Keratinocyte (primary cell): ENCODE measurements at regions not wholly inside any gene's neighbourhood (a gene's known extent, or its start where the extent isn't known, plus 50 kb on each side); places are given as distances from the start of the nearest gene placed in this dataset.

Experiments
- DNase-seq: peaks from one replicate; pipeline ENCODE4 v3.0.0-alpha.2; 2011; ENCODE audit warnings: low read depth, missing footprints, low spot score
- FAIRE-seq: peaks from 2 replicates; lab custom pipeline; 2011; peaks lifted over from hg19 to GRCh38; lab: Jason Lieb, UNC
- H2AFZ ChIP-seq: 2 replicates; pipeline ENCODE4 v1.6.0; 2012; ENCODE audit warnings: low read length, control low read depth, inconsistent platforms; ENCODE audit not compliant: control insufficient read depth
- H3K27ac ChIP-seq: 2 replicates; pipeline ENCODE4 v1.5.1; 2011; ENCODE audit warnings: low read length; ENCODE audit not compliant: control insufficient read depth, insufficient read depth
- H3K27me3 ChIP-seq: 3 replicates; pipeline ENCODE4 v1.6.0; 2011; ENCODE audit warnings: low read length; ENCODE audit not compliant: control insufficient read depth, insufficient read depth; ENCODE audit errors: extremely low read depth
- H3K36me3 ChIP-seq, 2 experiments: 2 replicates in 1 of 2; 3 replicates in 1 of 2; pipeline ENCODE4 v1.5.1; 2011; ENCODE audit warnings: low read length in 2 of 2, mild to moderate bottlenecking in 1 of 2; ENCODE audit not compliant: control insufficient read depth in 2 of 2, insufficient read depth in 2 of 2; ENCODE audit errors: extremely low read depth in 1 of 2
- H3K4me1 ChIP-seq: 3 replicates; pipeline ENCODE4 v1.5.1; 2011; ENCODE audit warnings: low read length; ENCODE audit not compliant: control insufficient read depth, insufficient read depth; ENCODE audit errors: extremely low read depth
- H3K4me2 ChIP-seq: 3 replicates; pipeline ENCODE4 v1.6.0; 2011; ENCODE audit warnings: low read depth, low read length; ENCODE audit not compliant: control insufficient read depth, insufficient read depth; ENCODE audit errors: extremely low read depth
- H3K4me3 ChIP-seq, 3 experiments: fragments of 200-600 bp in 1 of 3; sonication (generic) in 1 of 3; 2 replicates in 2 of 3; 3 replicates in 1 of 3; pipeline ENCODE4 v1.5.1; 2011 to 2016; ENCODE audit warnings: low read length in 3 of 3, mild to moderate bottlenecking in 3 of 3, control low read depth in 2 of 3, inconsistent platforms in 1 of 3, low read depth in 1 of 3, mixed read lengths in 1 of 3, mixed run types in 1 of 3, moderate library complexity in 1 of 3; ENCODE audit not compliant: control insufficient read depth in 2 of 3, insufficient read depth in 2 of 3; ENCODE audit errors: extremely low read depth in 1 of 3
- H3K79me2 ChIP-seq: 2 replicates; pipeline ENCODE4 v1.6.0; 2012; ENCODE audit warnings: low read length; ENCODE audit not compliant: control insufficient read depth, insufficient read depth
- H3K9ac ChIP-seq: 3 replicates; pipeline ENCODE4 v1.6.0; 2011; ENCODE audit warnings: low read length; ENCODE audit not compliant: control insufficient read depth, insufficient read depth; ENCODE audit errors: extremely low read depth
- H3K9me1 ChIP-seq: 3 replicates; pipeline ENCODE4 v1.6.0; 2011; ENCODE audit warnings: low read length; ENCODE audit not compliant: control insufficient read depth, insufficient read depth; ENCODE audit errors: extremely low read depth
- H3K9me3 ChIP-seq: 2 replicates; pipeline ENCODE4 v1.5.1; 2012; ENCODE audit warnings: low read depth, low read length; ENCODE audit not compliant: control insufficient read depth
- H4K20me1 ChIP-seq: 3 replicates; pipeline ENCODE4 v1.6.0; 2011; ENCODE audit warnings: low read length; ENCODE audit not compliant: control insufficient read depth, insufficient read depth; ENCODE audit errors: extremely low read depth
- CTCF ChIP-seq, 3 experiments: IDR thresholded peaks in 1 of 3; conservative IDR thresholded peaks in 1 of 3; optimal IDR thresholded peaks in 1 of 3; 2 replicates in 2 of 3; 3 replicates in 1 of 3; pipeline versions ENCODE3 to v1.5.1; 2011; ENCODE audit warnings: low read length in 3 of 3, mild to moderate bottlenecking in 3 of 3, moderate library complexity in 2 of 3, control low read depth in 1 of 3, inconsistent platforms in 1 of 3; ENCODE audit not compliant: insufficient read depth in 2 of 3; ENCODE audit errors: extremely low read depth in 1 of 3
- EZH2 ChIP-seq: IDR thresholded peaks from one replicate; pipeline ENCODE4 v1.6.1; 2012; ENCODE audit warnings: inconsistent platforms, mild to moderate bottlenecking, low read length, moderate library complexity
- dilution Hi-C: fragments of 300-500 bp; cut with MboI; formaldehyde crosslinking; loops from one replicate; pipeline ENCODE4 v1.7.0; 2020; ENCODE audit warnings: low sequenced_read_pairs; ENCODE audit not compliant: extremely low pct_ligation_motif_present

GRCh38 chr2:7226501-7226900, 309.3 kb downstream of the RNF144A start:
- dilution Hi-C loops: no loop called here
- no peaks in the 10 kb centered on the region for H3K79me2 ChIP-seq
- H2AFZ ChIP-seq: no peak overlapping the region
- H3K9me3 ChIP-seq: no peaks in the 10 kb centered on the region
- H3K36me3 ChIP-seq: no peaks in the 10 kb centered on the region
- FAIRE-seq (no peak), DNase-seq (no peak)
- no peaks in the 10 kb centered on the region for H3K4me1 ChIP-seq
- no peak overlapping the region for H3K4me3 ChIP-seq
- TF ChIP-seq CTCF (optimal IDR thresholded peaks at IDR 0.05 in 1 of 3, IDR thresholded peaks at IDR 0.05 in 1 of 3, conservative IDR thresholded peaks at IDR 0.05 in 1 of 3; ENCODE audit: extremely low read depth in 1 of 3, insufficient read depth in 2 of 3, low read length in 3 of 3) (no peak), EZH2 (no peak)
- no peaks in the 10 kb centered on the region for H4K20me1 ChIP-seq
- H3K9me1 ChIP-seq: no peaks in the 10 kb centered on the region
- no peak overlapping the region for H3K4me2 ChIP-seq
- H3K27ac ChIP-seq: no peak overlapping the region
- no peak overlapping the region for H3K9ac ChIP-seq
- H3K27me3 ChIP-seq: no peaks in the 10 kb centered on the region

- Histone ChIP-seq H3K36me3 (no peaks in the 10 kb centered on the region), H3K27me3 (no peaks in the 10 kb centered on the region), H3K4me3 (no peak overlapping the region), H3K4me2 (no peak overlapping the region), H3K9ac (no peak overlapping the region), H3K9me1 (no peaks in the 10 kb centered on the region), H3K9me3 (no peaks in the 10 kb centered on the region), H3K4me1 (no peaks in the 10 kb centered on the region), H3K79me2 (no peaks in the 10 kb centered on the region), H2AFZ (no peak overlapping the region), H4K20me1 (no peaks in the 10 kb centered on the region), H3K27ac (no peak overlapping the region)
- DNase-seq (no peak), FAIRE-seq (no peak)
- dilution Hi-C loops: no loop called here
- no peak for TF ChIP-seq CTCF (optimal IDR thresholded peaks at IDR 0.05 in 1 of 3, IDR thresholded peaks at IDR 0.05 in 1 of 3, conservative IDR thresholded peaks at IDR 0.05 in 1 of 3; ENCODE audit: extremely low read depth in 1 of 3, insufficient read depth in 2 of 3, low read length in 3 of 3)
- TF ChIP-seq EZH2: no peak
Measured at GRCh38 chr2:7233126-7233525, 315.9 kb downstream of the RNF144A start.
